ENCODE measurements at regions not wholly inside any gene's neighbourhood (a gene's known extent, or its start where the extent isn't known, plus 50 kb on each side); places are given as distances from the start of the nearest gene placed in this dataset.

- no peak overlapping the region for H3K27ac ChIP-seq
- H3K36me3 ChIP-seq = no peaks in the 10 kb centered on the region
- no peak for TF ChIP-seq CTCF (IDR thresholded peaks at IDR 0.05)
- no peak for DNase-seq
- H3K4me1 ChIP-seq = no peaks in the 10 kb centered on the region
- ATAC-seq = no peak
- H3K4me3 ChIP-seq = no peak overlapping the region
- no peaks in the 10 kb centered on the region for H3K27me3 ChIP-seq
- intact Hi-C loops (cut with DNase I) = no loop called here
- peaks cover 9% of the 10 kb centered on the region for H3K9me3 ChIP-seq
Measured at GRCh38 chr3:150079029-150079739, 108.5 kb upstream of the PFN2 start.

GRCh38 chr3:150077581-150078247 lies 107.0 kb upstream of the PFN2 start:
- no peaks in the 10 kb centered on the region for H3K36me3 ChIP-seq
- H3K9me3 ChIP-seq = peaks cover 9% of the 10 kb centered on the region
- TF ChIP-seq CTCF (IDR thresholded peaks at IDR 0.05) = no peak
- no peak overlapping the region for H3K27ac ChIP-seq
- intact Hi-C loops (cut with DNase I) = no loop called here
- ATAC-seq = no peak
- no peaks in the 10 kb centered on the region for H3K27me3 ChIP-seq
- DNase-seq = no peak
- H3K4me1 ChIP-seq = no peaks in the 10 kb centered on the region
- no peak overlapping the region for H3K4me3 ChIP-seq

- TF ChIP-seq CTCF (IDR thresholded peaks at IDR 0.05) = no peak
- ATAC-seq (no peak), DNase-seq (no peak)
- no peaks in the 10 kb centered on the region for H3K36me3 ChIP-seq
- no peak overlapping the region for H3K4me3 ChIP-seq
- no peak overlapping the region for H3K27ac ChIP-seq
- H3K27me3 ChIP-seq = no peaks in the 10 kb centered on the region
- no peaks in the 10 kb centered on the region for H3K4me1 ChIP-seq
- peaks cover 9% of the 10 kb centered on the region for H3K9me3 ChIP-seq
- intact Hi-C loops (cut with DNase I) = no loop called here
Measured at GRCh38 chr3:150077107-150077506, 106.4 kb upstream of the PFN2 start.

- Histone ChIP-seq H3K4me1 (no peaks in the 10 kb centered on the region), H3K4me3 (no peak overlapping the region), H3K9me3 (peaks cover 9% of the 10 kb centered on the region), H3K27me3 (no peaks in the 10 kb centered on the region), H3K27ac (no peak overlapping the region), H3K36me3 (no peaks in the 10 kb centered on the region)
- no peak for TF ChIP-seq CTCF (IDR thresholded peaks at IDR 0.05)
- intact Hi-C loops (cut with DNase I) = no loop called here
- no peak for ATAC-seq
- no peak for DNase-seq
Measured at GRCh38 chr3:150076443-150076842, 105.7 kb upstream of the PFN2 start.

- no peak for TF ChIP-seq CTCF (IDR thresholded peaks at IDR 0.05)
- Histone ChIP-seq H3K36me3 (no peaks in the 10 kb centered on the region), H3K4me1 (no peaks in the 10 kb centered on the region), H3K4me3 (no peak overlapping the region), H3K27ac (no peak overlapping the region), H3K9me3 (peaks cover 9% of the 10 kb centered on the region), H3K27me3 (no peaks in the 10 kb centered on the region)
- intact Hi-C loops (cut with DNase I) = no loop called here
- ATAC-seq = no peak
- no peak for DNase-seq
Measured at GRCh38 chr3:150075417-150075865, 104.7 kb upstream of the PFN2 start.

Measured in upper lobe of right lung (tissue), 1 donor.